PC-9 (cell line): ENCODE measurements at regions not wholly inside any gene's neighbourhood (a gene's known extent, or its start where the extent isn't known, plus 50 kb on each side); places are given as distances from the start of the nearest gene placed in this dataset.

Source experiments
- BruUV-seq: library from RNA; stranded (reverse); fragments of 400-500 nt; replicated peaks from 2 replicates; lab custom pipeline; 2021; lab: Mats Ljungman, UMichigan
- CTCF ChIA-PET: fragments of 300-600 bp; sonication (Branson Sonifier 250); formaldehyde crosslinking; loops from one replicate; lab custom pipeline; 2022; ENCODE audit warnings: antibody characterized with exemption; lab: Charles Lee
- POLR2A ChIA-PET: fragments of 300-600 bp; sonication (Branson Sonifier 250); formaldehyde crosslinking; loops from one replicate; lab custom pipeline; 2022; ENCODE audit warnings: antibody characterized with exemption; ENCODE audit not compliant: unreplicated experiment; lab: Charles Lee
- DNase-seq, 2 experiments: peaks; one replicate each; pipeline versions ENCODE4 v3.0.0 to v3.0.0-alpha.2; 2015 to 2022; ENCODE audit warnings: mixed read lengths in 1 of 2
- H2AFZ ChIP-seq: fragments of 200-600 bp; sonication (generic); 2 replicates; pipeline ENCODE4 v1.8.1; 2017; ENCODE audit warnings: antibody characterized with exemption
- H3F3A ChIP-seq: fragments of 200-600 bp; sonication (generic); 2 replicates; pipeline ENCODE4 v1.8.1; 2017; ENCODE audit warnings: antibody characterized with exemption, mild to moderate bottlenecking, low read depth; ENCODE audit not compliant: insufficient read depth
- H3K27ac ChIP-seq: fragments of 200-600 bp; sonication (generic); 2 replicates; pipeline ENCODE4 v1.6.1; 2016; ENCODE audit warnings: mixed run types
- H3K27me3 ChIP-seq: fragments of 200-600 bp; sonication (generic); 2 replicates; pipeline ENCODE4 v1.6.1; 2016; ENCODE audit warnings: low read depth, mixed run types; ENCODE audit not compliant: insufficient read depth
- H3K36me3 ChIP-seq: fragments of 200-600 bp; sonication (generic); 2 replicates; pipeline ENCODE4 v1.6.1; 2016; ENCODE audit warnings: low read depth, mixed run types
- H3K4me1 ChIP-seq: fragments of 200-600 bp; sonication (generic); replicated peaks from 2 replicates; pipeline ENCODE4 v1.6.1; 2016; ENCODE audit warnings: mixed run types; ENCODE audit not compliant: insufficient read depth
- H3K4me2 ChIP-seq: fragments of 200-600 bp; sonication (generic); 2 replicates; pipeline ENCODE4 v1.6.1; 2017; ENCODE audit warnings: mixed run types
- H3K4me3 ChIP-seq: fragments of 200-600 bp; sonication (generic); 2 replicates; pipeline ENCODE4 v1.6.1; 2016; ENCODE audit warnings: mixed run types
- H3K79me2 ChIP-seq: fragments of 200-600 bp; sonication (generic); 2 replicates; pipeline ENCODE4 v1.6.1; 2017; ENCODE audit warnings: low read depth, mixed run types
- H3K9me2 ChIP-seq: fragments of 200-600 bp; sonication (generic); 2 replicates; pipeline ENCODE4 v1.8.1; 2017; ENCODE audit warnings: mild to moderate bottlenecking; ENCODE audit not compliant: insufficient read depth
- H3K9me3 ChIP-seq: fragments of 200-600 bp; sonication (generic); 2 replicates; pipeline ENCODE4 v1.8.1; 2016; ENCODE audit warnings: low read depth; ENCODE audit not compliant: insufficient read depth
- H4K20me1 ChIP-seq: fragments of 200-600 bp; sonication (generic); 2 replicates; pipeline ENCODE4 v1.8.1; 2017; ENCODE audit not compliant: insufficient read depth
- CTCF ChIP-seq: fragments of 200-600 bp; sonication (generic); conservative IDR thresholded peaks from 2 replicates; pipeline ENCODE4 v1.6.1; 2017; ENCODE audit warnings: mixed run types, antibody characterized with exemption, mild to moderate bottlenecking, moderate library complexity
- EZH2 ChIP-seq: fragments of 200-600 bp; sonication (generic); IDR thresholded peaks from 2 replicates; pipeline ENCODE4 v1.8.0; 2017; ENCODE audit warnings: antibody characterized with exemption, low read depth
- intact Hi-C: fragments of 100-400 bp; cut with micrococcal nuclease; formaldehyde crosslinking; loops from one replicate; pipeline ENCODE4 v1.10.0; 2022; ENCODE audit not compliant: unreplicated experiment

GRCh38 chr12:42704810-42705401 lies 115.4 kb upstream of the PRICKLE1 start:
- POLR2A ChIA-PET, result no interaction called here

GRCh38 chr12:42704340-42704739 lies 114.8 kb upstream of the PRICKLE1 start:
- H2AFZ ChIP-seq, result no peak overlapping the region
- no peaks in the 10 kb centered on the region for H4K20me1 ChIP-seq
- TF ChIP-seq EZH2, result no peak
- TF ChIP-seq CTCF, result no peak
- intact Hi-C loops, result no loop called here
- no peak overlapping the region for H3K4me3 ChIP-seq
- ChIA-PET POLR2A (no interaction called here), CTCF (no interaction called here)
- no peaks in the 10 kb centered on the region for H3K9me2 ChIP-seq
- H3K4me2 ChIP-seq, result no peak overlapping the region
- no peak overlapping the region for H3K27ac ChIP-seq
- H3K4me1 ChIP-seq, result peaks cover 12% of the 10 kb centered on the region; the same call in 1 of the 2 replicates
- no TSS peak for BruUV-seq
- 0 out of 2 replicates have a peak, but pooled peaks cover 3% of the 10 kb centered on the region for H3K9me3 ChIP-seq
- no peaks in the 10 kb centered on the region; the same call in 1 of the 2 replicates for H3F3A ChIP-seq
- H3K79me2 ChIP-seq, result no peaks in the 10 kb centered on the region
- DNase-seq, result no peak
- H3K27me3 ChIP-seq, result no peaks in the 10 kb centered on the region
- H3K36me3 ChIP-seq, result no peaks in the 10 kb centered on the region

More at GRCh38 chr12:42704810-42705401, 115.4 kb upstream of the PRICKLE1 start:
- no peak for DNase-seq
- Histone ChIP-seq H3K9me2 (no peaks in the 10 kb centered on the region), H3F3A (no peaks in the 10 kb centered on the region; the same call in 1 of the 2 replicates), H4K20me1 (no peaks in the 10 kb centered on the region), H2AFZ (no peak overlapping the region), H3K9me3 (0 out of 2 replicates have a peak, but pooled peaks cover 3% of the 10 kb centered on the region), H3K4me2 (no peak overlapping the region), H3K4me3 (no peak overlapping the region), H3K4me1 (peaks cover 12% of the 10 kb centered on the region; the same call in 1 of the 2 replicates), H3K27ac (no peak overlapping the region), H3K79me2 (no peaks in the 10 kb centered on the region), H3K27me3 (no peaks in the 10 kb centered on the region), H3K36me3 (no peaks in the 10 kb centered on the region)
- CTCF ChIA-PET, result no interaction called here
- intact Hi-C loops, result no loop called here
- BruUV-seq, result no TSS peak
- no peak for TF ChIP-seq CTCF
- TF ChIP-seq EZH2, result no peak

- H3K4me2 ChIP-seq, result no peak overlapping the region
- ChIA-PET POLR2A (no interaction called here), CTCF (no interaction called here)
- H3F3A ChIP-seq, result peaks cover 14% of the 10 kb centered on the region; the same call in 1 of the 2 replicates
- BruUV-seq, result no TSS peak
- H4K20me1 ChIP-seq, result no peaks in the 10 kb centered on the region
- peaks cover 3% of the 10 kb centered on the region; the same call in 1 of the 2 replicates for H3K9me3 ChIP-seq
- no peak for DNase-seq
- intact Hi-C loops, result no loop called here
- no peaks in the 10 kb centered on the region for H3K9me2 ChIP-seq
- H3K4me3 ChIP-seq, result no peak overlapping the region
- H3K4me1 ChIP-seq, result peaks cover 16% of the 10 kb centered on the region
- H3K79me2 ChIP-seq, result no peaks in the 10 kb centered on the region
- no peaks in the 10 kb centered on the region for H3K27me3 ChIP-seq
- no peak overlapping the region for H3K27ac ChIP-seq
- no peaks in the 10 kb centered on the region for H3K36me3 ChIP-seq
- no peak overlapping the region for H2AFZ ChIP-seq
- TF ChIP-seq CTCF, result no peak
- TF ChIP-seq EZH2, result no peak
These were observed 111.5 kb upstream of the PRICKLE1 start for GRCh38 chr12:42701084-42701483.
